GM21786 (cell line): ENCODE measurements at regions not wholly inside any gene's neighbourhood (a gene's known extent, or its start where the extent isn't known, plus 50 kb on each side); places are given as distances from the start of the nearest gene placed in this dataset.

ENCODE experiments used
- ATAC-seq: cut with Tn5 transposase; IDR thresholded peaks from one replicate; pipeline ENCODE4 v1.9.1; 2021; ENCODE audit not compliant: unreplicated experiment

- no peak for ATAC-seq
These were observed 951.0 kb downstream of the SORCS1 start for GRCh38 chr10:106213493-106213892.

DNA sequence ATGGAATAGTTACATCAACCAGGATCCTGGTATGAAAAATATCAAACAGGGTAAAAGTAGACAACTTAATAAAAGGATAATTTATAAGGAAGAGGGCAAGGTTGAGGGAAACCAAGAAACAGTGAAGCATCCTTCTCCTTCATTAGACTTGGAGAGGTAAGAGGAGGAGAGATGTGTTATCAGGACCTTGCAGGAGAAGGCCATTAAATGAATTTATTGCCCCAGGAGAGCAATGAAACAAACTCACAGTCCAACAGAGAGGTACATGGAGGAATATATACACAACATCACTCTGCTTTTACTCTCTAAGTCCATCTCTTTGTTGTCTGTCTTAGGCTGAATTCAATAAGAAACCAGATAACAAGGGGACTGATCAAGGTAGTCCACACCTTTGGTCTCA lies 966.2 kb downstream of the SORCS1 start:
- ATAC-seq: no peak

DNA sequence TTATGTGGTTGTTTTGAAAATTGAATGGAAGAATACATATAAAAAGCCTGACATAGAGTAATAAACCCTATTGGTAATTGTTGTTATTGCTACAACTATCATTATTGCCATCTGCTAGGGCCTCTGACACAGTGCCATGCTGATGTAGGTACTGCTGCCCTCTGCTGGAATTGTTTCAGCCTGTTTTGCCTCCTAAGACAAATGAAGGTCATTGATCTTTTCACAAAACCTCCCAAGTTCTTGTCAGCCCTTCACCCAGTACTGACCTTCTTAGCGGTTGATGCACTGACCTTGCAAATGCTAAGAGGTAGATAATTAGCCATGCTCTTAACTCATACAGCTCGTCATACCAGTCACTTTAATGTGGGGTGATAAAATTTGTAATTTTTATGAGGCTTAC lies 975.2 kb downstream of the SORCS1 start:
- ATAC-seq: peak; percentile 66

GRCh38 chr10:106185951-106186350 lies 978.6 kb downstream of the SORCS1 start:
- no peak for ATAC-seq

GRCh38 chr10:106183041-106183440 lies 981.5 kb downstream of the SORCS1 start:
- no peak for ATAC-seq

DNA sequence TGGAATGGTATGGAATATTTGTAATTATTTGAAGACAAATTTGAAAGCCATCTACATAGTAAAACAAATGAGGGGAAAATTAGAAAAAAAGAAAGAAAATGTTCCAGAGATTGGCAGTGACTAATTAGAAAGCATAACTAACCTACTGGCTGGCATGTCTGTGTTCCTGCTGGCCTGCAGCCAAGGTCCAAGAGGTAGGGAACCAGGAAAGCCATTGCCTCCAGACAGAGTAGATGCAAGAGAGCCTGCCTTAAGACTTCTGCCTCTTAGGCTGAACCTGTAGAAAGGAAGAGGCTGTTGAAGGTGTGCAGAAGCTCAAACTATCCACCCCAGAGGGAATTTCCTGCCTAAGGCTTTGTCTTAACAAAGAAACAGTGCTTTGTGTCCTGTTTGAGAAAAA lies 982.0 kb downstream of the SORCS1 start:
- ATAC-seq: no peak

DNA sequence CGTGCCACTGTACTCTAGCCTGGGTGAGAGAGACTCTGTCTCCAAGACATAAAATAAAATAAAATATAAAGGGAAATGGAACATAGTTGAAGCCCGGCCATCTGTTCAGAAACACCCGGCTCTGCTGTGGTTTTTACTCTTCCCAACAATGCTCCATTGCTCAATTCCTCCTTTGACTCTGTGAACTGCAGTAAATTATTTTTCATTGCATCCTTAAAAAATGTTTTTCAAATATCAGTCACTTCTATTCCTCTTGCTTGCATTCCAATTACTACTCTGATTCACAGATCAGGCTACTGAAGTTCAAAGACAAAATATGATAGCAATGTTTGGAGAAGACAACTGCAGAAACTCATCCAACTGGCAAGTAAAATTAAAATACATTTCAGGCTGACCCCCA lies 983.0 kb downstream of the SORCS1 start:
- ATAC-seq: no peak

DNA sequence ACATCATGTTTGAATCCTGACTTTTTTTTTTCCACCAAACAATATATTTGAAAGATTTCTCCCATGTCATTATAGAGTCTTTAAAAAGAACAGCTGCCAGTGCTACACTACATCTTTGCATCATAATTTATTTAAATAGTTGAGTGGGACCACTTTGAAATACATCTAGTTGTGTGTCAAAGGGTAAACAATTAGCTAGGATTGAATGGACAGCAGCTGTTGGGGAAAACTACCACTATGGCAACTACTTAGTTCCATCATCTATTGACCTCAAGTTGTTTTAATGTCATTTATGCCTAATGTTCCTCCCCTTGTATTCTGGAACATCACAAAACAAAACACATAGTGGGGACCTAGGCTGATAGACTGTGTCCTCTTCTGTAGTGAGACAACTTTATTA lies 985.1 kb downstream of the SORCS1 start:
- ATAC-seq: no peak

DNA sequence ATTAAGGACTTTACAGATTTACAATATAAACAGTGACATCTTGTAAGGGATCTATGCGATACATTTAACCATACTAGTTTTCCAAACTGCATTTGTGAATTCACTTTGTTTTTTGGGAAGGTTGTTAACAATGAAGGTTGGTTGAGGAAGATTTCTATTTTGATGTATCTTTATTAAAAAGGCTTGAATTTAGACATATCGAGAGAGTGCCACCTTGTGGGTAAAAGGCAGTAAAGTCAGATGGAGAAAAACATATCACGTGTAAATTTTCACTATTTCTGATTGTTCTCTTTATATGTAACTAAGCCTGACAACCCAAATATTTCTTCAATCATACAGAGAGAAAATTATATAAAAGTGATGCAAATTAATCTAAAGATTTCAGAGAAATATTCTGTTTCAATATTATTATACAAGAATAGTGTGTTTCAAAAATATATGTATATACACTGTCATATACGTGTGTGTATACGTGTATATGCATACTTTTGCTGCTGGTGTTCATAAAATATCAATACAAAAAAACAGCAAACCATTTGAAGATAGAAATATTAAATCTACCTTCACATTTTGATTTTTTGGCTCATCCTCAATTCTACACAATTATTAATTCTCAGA lies 988.6 kb downstream of the SORCS1 start:
- ATAC-seq: no peak

- no peak for ATAC-seq
These were observed 990.7 kb downstream of the SORCS1 start for GRCh38 chr10:106173838-106174237.

DNA sequence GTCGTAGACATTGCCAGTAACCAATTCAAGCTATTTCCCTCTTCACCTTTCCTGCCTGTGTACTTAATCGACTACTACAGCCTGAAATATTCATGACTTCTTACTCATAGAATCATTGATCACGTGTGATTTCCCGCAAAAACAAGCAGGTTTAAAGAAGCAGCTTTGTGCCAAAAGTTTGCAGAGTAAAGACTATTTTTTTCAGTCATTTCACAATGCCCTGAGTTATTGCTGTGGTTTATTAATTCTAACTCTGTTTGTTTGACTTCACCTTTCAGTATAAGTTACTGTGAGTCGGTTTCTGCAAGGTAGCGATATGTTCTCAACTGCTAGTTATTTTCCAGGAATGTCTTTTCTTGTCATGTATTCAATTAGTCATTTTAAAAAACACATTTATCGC lies 995.3 kb downstream of the SORCS1 start:
- no peak for ATAC-seq

DNA sequence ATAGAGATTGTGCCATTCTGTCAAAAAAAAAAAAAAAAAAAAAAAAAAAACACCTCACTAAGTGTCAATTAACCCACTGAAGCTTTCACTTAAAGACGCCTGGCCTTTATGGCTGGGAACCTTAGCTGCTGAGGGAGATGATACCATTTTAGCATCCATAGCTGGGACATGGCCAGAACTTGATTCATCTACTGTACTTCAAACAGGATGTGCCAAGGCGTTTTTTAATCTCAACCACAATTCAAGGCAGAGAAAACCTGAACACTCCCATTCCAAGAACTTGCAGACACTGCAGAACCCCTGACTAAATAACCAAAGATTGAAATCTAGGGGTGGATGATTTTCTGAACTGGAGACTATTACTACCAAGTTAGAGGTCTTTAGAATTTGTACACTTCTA lies 996.6 kb downstream of the SORCS1 start:
- no peak for ATAC-seq

- no peak for ATAC-seq
These were observed 1006.3 kb downstream of the SORCS1 start for GRCh38 chr10:106158241-106158640.

DNA sequence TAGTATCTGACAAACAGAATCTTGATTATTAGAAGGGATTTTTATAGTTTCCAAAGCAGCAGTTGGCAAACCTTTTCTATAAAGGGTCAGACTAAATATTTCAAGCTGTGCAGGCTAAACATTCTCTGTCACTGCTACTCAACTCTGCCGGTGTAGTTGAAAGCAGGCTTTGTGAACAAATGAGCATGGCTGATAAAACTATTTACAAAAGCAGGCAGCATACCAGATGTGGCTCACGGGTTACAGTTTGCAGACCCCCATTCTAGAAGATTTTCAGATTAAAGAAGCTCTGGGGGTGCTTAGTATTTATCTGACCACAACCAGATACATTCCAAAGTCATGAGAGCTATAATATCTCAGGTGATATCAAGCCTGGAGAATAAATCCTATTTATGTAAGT lies 1017.5 kb downstream of the SORCS1 start:
- no peak for ATAC-seq

GRCh38 chr10:106139915-106140314 lies 1024.6 kb downstream of the SORCS1 start:
- ATAC-seq: no peak

- ATAC-seq: no peak
These were observed 1028.3 kb downstream of the SORCS1 start for GRCh38 chr10:106136175-106136574.

DNA sequence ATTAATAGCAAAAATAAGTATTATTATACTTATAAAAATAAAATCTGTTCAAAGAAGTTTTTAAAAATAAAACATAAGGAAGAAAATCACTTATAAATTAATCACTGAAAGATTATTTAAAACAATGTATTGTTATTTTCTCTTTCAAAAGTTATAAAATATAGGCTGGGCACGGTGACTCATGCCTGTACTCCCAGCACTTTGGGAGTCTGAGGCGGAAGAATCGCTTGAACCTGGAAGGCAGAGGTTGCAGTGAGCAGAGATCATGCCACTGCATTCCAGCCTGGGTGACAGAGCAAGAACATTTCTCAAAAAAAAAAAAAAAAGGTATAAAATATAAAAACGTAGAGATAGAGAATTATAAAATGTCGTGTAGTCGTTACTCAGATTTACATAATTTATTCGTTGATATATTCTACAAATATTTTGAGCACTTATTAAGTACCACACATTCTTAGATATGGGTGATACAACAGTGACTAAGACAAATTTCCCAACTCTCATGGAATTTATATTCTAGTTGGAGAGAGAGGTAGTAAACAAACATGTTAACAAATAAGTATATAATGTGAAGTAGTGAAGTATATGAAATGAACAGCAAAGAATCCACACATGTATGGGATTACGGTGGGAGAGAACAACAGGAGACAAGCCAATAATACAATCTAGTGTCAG lies 1030.0 kb downstream of the SORCS1 start:
- ATAC-seq: no peak

DNA sequence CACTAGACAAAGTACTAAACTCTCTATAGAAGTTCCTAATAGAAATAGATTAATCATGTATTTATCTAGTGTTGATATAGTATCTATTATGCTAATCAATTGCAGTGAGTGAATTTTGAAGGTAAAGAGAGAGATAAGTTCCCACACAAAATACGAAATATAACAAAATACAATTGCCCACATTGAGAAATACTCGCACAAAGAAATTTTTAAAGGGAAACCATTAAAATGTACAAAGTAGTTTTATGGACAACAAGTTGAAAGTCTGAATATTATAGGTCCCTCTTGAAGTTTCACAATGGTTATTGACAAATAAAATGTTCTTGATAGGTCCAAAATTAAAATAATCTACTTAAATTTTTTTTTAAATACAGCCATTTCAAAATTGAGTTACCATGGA lies 1031.1 kb downstream of the SORCS1 start:
- no peak for ATAC-seq

GRCh38 chr10:106132956-106133355 lies 1031.5 kb downstream of the SORCS1 start:
- ATAC-seq: no peak

DNA sequence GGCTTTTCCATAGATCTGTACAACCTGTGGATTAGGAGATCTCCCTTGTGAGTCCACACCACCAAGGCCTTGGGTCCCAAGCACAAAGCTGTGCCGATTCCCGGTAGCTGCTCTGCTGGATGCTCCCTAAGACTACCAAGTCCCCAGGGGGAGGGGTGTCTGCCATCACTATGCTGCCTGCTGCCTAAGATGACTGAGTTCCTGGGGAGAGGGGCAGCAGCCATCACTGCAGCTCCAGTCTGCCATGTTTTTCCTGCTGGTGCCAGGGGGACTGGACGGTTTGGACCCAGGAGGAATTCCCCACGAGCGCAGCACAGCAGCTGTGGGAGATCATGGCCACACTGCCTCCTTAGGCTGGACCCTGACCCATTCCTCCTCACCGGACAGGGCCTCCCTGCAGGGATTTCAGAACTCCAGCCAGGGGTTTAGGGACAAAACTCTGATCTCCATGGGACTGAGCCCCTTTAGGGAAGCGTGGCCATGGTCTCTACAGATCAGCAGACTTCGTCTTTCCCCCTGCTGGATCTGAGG lies 1049.8 kb downstream of the SORCS1 start:
- no peak for ATAC-seq

DNA sequence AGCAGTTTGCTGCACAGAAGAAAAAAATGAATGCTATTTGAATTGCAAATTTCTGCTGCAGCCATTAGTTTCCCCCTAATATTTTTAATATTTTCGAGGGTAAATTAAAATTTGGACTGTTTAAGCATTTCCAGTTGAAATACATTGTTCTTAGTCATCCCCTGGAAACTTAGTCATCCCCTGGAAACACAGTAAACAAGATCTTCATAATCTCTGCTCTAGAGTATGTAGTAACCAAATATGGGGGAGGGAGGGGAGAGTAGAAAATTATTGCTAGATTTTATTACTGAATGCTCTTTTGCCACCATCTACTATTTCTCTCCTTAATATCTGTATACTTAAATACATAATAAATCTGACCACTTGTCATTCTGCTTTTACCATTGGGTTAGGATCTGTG lies 1053.3 kb downstream of the SORCS1 start:
- ATAC-seq: no peak

GRCh38 chr10:106107706-106108105 lies 1056.8 kb downstream of the SORCS1 start:
- ATAC-seq: no peak

GRCh38 chr10:106106114-106106513 lies 1058.4 kb downstream of the SORCS1 start:
- ATAC-seq: no peak
